ENCODE measurements at regions not wholly inside any gene's neighbourhood (a gene's known extent, or its start where the extent isn't known, plus 50 kb on each side); places are given as distances from the start of the nearest gene placed in this dataset.

DNA sequence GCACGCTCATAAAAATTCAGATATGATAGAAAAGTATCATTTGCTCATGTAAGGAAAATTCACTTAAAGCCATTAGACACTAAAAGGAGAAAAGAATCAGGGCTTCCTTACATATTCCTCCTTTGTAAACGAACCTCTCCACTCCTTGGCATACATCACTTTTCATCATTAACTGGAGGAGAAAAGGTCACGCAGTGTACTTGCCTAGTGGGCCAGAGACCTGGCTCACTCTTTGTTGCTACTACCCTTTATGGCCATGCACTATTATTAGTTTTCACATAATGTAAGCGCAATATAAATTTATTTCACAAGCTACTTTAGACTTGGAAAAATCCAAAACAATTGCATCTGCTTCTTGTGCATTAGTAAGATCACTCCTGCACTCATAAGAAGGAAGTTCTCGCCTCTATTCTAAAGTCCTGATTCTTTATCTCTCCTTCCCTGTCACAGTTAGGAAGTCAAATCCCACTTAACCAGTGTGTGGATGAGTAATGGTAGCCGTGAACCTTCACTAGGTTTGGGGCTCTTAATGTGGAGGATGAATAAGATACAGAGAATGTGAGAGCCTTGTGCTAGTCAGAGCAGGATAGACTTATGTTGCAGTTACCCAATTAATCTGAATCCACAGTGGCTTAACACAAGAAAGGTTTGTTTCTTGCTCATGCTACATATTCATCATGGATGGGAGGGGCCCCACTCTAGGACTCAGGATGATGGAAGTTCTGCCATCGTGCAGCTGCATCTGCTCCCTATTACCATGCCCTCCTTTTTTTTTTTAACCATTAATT is 115.0 kb upstream of the GLS start:
- no peak for TF ChIP-seq CTCF (IDR thresholded peaks at IDR 0.05; ENCODE audit: control extremely low read depth in 1 of 3, insufficient read depth in 1 of 3, low read depth in 1 of 3, low read length in 3 of 3)
- no peak for TF ChIP-seq EP300 (IDR thresholded peaks at IDR 0.05; ENCODE audit: borderline replicate concordance in 1 of 2, low read depth in 2 of 2, low read length in 2 of 2)
- TF ChIP-seq, protein P1, sequence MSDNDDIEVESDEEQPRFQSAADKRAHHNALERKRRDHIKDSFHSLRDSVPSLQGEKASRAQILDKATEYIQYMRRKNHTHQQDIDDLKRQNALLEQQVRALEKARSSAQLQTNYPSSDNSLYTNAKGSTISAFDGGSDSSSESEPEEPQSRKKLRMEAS (IDR thresholded peaks at IDR 0.05) = no peak
- TF ChIP-seq CHD2 (IDR thresholded peaks at IDR 0.05; ENCODE audit: low read length) = no peak
- TF ChIP-seq TAF1 (IDR thresholded peaks at IDR 0.05; ENCODE audit: low read depth, low read length) = no peak
- no peak for TF ChIP-seq SIRT6 (IDR thresholded peaks at IDR 0.05; ENCODE audit: low read length)
- TF ChIP-seq RFX5 (IDR thresholded peaks at IDR 0.05; ENCODE audit: borderline replicate concordance, low read depth, low read length) = no peak
